HG03196 (cell line): ENCODE measurements at regions not wholly inside any gene's neighbourhood (a gene's known extent, or its start where the extent isn't known, plus 50 kb on each side); places are given as distances from the start of the nearest gene placed in this dataset.

Experiments used
- ATAC-seq: cut with Tn5 transposase; IDR thresholded peaks from one replicate; pipeline ENCODE4 v1.9.1; 2021; ENCODE audit not compliant: unreplicated experiment

DNA sequence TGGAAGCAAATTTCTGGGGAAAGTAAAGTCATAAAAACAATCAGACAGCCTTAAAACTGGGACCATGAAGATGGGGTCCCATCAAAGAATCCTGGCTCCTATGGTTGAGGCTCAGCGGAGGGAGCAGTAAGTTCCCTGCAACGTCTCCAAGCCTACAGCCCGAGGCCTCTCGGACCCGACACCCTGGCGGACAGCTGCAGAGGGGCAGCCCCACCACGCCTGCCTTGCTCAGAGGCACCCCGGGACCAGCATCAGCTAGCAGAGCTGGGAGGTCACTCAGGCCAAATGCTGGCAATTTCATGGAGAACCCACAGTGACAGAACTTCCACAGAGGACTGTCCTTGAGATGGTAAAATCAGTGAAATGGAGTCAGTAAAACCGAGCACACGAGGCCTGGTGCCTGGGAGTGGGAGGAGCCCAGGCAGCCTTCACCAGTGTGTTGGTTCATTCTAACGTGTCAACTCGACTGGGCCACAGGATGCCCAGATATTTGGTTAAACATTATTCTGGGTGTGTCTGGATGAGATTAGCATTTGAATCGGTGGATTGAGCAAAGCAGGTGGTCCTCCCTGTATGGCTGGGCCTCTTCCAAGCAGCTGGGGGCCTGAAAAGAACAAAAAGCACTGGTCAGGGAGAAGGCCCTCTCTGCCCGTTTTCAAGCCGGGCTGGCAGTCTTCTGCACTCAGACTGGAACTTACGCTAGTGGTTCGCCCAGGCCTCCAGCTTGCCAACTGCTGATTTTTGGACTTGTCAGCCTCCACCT lies 96.2 kb upstream of the INSIG1 start:
- ATAC-seq = no peak

GRCh38 chr7:155202106-155202871 lies 95.4 kb upstream of the INSIG1 start:
- ATAC-seq = no peak

DNA sequence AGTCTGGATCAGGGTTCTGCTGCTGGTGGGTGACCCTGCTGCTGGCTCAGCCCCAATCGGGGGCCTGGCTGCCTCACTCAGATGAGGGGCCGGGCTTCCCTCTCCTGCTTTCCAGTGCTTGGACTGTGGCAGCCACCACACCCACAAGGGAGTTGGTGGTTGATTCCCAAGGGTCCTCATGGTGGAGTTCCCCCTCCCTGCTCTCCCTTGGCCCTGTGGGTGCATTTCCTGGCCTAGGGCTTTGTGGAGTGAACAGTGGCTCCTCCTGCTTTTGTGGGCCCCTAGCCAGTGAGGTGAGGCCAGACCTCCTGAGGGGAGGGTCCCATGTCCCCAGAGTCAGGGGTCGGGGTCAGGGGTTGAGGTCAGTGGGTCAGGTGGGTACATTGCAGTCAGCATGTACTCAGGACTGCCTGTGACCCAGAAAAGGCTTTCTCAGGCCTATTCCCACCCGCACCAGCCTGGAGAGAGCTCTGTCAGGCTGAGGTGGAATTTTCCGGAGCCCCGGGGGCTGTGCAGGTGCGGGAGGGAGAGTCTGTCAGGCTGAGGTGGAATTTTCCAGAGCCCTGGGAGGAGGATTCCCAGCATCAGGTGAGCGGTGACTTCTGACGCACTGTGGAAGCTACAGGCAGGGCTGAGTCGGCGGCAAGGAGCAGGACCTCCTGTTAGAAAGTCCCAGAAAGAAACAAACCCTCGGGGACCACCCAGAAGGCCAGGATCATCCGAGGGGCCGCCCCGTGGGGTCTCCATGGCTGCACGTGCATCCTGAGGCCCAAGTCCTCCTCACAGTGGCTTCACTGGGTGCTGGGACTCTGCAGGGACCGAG lies 94.4 kb upstream of the INSIG1 start:
- no peak for ATAC-seq

GRCh38 chr7:155203882-155204691 lies 93.6 kb upstream of the INSIG1 start:
- no peak for ATAC-seq

DNA sequence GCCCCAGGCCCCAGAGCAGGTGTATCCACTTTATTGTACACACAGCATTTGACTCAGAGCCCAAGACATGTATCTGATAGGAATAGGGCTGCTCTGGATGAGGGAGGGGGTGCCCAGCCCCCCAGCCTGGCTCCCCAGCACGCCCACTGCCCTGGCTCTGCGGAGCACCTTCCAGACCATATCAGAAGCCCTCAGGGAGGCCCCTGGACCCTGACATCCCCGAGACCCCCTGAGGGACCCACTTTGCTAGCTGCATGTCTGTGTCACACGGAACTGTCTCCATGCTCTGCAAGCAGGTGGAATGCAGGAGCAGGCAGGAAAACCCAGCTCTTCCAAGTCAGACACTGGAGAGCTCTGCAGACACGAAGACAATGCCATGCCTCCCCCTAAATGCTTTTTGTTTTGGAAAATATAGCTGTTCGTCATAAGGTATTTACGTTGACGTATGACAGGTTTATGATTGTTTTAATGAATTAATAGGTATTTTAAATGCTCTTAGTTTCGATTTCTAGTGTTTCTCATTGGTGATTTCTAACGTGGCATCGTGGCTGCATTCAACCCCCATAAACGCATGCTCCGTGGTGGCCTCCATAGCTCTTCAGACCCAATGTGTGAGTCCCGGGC lies 92.8 kb upstream of the INSIG1 start:
- ATAC-seq = no peak

GRCh38 chr7:155205368-155206317 lies 92.0 kb upstream of the INSIG1 start:
- ATAC-seq = peak; percentile 82

- peak; percentile 33 for ATAC-seq
Observed at GRCh38 chr7:155206318-155207020, 91.2 kb upstream of the INSIG1 start.

DNA sequence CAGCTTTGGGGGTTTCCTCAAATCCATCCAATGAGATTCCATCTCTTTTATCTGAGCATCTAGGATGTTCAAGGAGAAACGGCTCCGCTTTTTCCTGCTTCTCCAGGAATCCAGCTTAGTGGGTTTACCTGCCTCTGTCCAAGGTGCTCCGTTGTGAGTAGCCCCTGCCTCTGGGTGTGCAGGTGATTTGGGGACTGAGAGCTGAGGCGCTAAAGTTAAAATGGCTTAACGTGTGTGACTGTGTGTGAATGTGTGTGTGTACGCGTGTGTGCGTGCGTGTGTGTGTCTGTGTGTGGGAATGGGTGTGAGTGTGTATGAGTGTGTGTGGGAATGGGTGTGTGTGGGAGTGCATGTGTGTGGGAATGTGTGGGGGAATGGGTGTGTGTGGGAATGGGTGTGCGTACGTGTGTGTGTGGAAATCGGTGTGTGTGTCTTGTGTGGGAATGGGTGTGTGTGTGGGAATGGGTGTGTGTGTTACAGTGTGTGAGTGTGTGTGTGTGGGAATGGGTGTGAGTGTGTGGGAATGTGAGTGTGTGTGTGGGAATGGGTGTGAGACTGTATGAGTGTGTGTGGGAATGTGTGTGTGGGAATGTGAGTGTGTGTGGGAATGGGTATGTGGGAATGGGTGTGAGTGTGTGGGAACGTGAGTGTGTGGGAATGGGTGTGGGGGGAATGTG lies 90.2 kb upstream of the INSIG1 start:
- ATAC-seq = no peak

GRCh38 chr7:155208681-155209477 lies 88.8 kb upstream of the INSIG1 start:
- ATAC-seq = no peak

DNA sequence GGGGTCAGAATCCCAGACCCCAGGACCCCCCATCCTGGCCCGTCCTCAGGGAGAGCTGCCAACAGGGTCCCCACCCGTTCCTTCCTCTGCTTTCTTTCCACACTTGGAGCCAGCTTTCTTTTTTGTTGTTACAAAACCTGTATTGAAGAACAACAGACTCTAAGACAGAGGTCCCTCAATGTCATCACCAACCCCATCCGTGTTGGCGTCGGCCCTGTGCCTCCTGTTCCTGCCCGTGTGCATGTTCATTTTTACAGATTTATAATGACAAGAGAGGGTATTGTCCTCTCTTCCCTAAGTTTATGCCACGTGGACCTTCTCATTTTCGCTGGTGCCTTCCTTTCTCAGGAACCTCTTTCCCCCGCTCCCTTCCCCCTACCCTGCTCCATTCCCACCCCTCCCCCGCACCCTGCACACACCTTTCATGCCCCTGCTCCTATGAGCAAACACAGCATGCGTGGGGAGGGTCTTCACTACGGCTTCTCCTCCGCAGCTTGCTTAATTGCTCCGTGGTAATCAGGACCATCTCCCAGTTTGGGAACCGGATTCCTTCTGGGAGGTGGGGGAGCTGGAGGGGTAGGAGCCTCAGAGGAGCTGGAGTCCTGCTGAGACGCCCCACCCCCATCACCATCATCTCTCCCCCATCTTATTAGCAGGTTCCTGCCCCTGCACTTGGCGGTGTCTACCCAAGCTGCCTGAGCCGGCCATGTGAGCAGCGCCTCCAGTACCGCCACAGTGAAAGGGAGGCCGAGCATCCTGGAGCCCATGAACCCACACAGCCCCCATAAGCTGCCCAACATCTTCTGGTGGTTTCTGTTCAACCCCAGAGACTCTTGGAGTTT lies 88.0 kb upstream of the INSIG1 start:
- ATAC-seq = no peak

GRCh38 chr7:155210356-155210755 lies 87.3 kb upstream of the INSIG1 start:
- ATAC-seq = no peak

- ATAC-seq = no peak
Observed at GRCh38 chr7:155211173-155211572, 86.5 kb upstream of the INSIG1 start.

DNA sequence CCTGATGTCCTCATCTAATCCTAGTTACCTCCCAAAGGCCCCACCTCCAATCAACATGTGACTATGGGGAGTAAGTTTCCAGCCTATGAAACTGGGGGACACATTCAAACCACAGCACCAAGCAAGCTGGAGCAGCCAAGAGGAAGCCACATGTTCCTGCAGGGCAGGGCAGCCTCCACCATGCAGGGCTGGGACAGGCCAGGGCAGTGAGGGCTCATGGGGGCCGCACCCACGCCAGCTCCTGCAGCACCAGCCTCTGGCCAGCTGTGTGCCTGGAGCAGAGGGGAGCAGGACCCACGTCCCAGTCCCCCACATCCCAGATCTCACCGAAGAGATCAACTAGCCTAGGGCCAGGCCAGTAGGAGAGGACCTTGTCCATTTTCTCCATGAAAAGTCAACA lies 85.9 kb upstream of the INSIG1 start:
- no peak for ATAC-seq

GRCh38 chr7:155212301-155213015 lies 85.2 kb upstream of the INSIG1 start:
- ATAC-seq = no peak

- ATAC-seq = no peak
Observed at GRCh38 chr7:155213385-155213784, 84.3 kb upstream of the INSIG1 start.
